ENCODE measurements at regions not wholly inside any gene's neighbourhood (a gene's known extent, or its start where the extent isn't known, plus 50 kb on each side); places are given as distances from the start of the nearest gene placed in this dataset.

GRCh38 chr21:35424122-35424521 is 375.0 kb upstream of the RUNX1 start:
- Mint-ChIP-seq H3K9me3 (peaks cover 24% of the 10 kb centered on the region), H3K4me1 (ENCODE audit: low read depth) (peaks cover 26% of the 10 kb centered on the region), H3K27ac (no peak overlapping the region), H3K36me3 (ENCODE audit: low read depth) (no peaks in the 10 kb centered on the region), H3K27me3 (ENCODE audit: insufficient read depth) (peaks cover 9% of the 10 kb centered on the region), H3K4me3 (no peak overlapping the region)
- no peak for DNase-seq (ENCODE audit: low spot score)
- intact Hi-C loops (cut with micrococcal nuclease): no loop called here

- DNase-seq (ENCODE audit: low spot score): no peak
- no peak overlapping the region for H3K27ac Mint-ChIP-seq
- H3K27me3 Mint-ChIP-seq (ENCODE audit: insufficient read depth): peaks cover 7% of the 10 kb centered on the region
- no peak overlapping the region for H3K4me3 Mint-ChIP-seq
- intact Hi-C loops (cut with micrococcal nuclease): no loop called here
- peaks cover 28% of the 10 kb centered on the region for H3K9me3 Mint-ChIP-seq
- peaks cover 3% of the 10 kb centered on the region for H3K36me3 Mint-ChIP-seq (ENCODE audit: low read depth)
- H3K4me1 Mint-ChIP-seq (ENCODE audit: low read depth): peaks cover 23% of the 10 kb centered on the region
These were observed 374.6 kb upstream of the RUNX1 start for GRCh38 chr21:35423709-35424108.

GRCh38 chr21:35422011-35422410 is 372.9 kb upstream of the RUNX1 start:
- no peak for DNase-seq (ENCODE audit: low spot score)

GRCh38 chr21:35421221-35421620 is 372.1 kb upstream of the RUNX1 start:
- H3K27me3 Mint-ChIP-seq (ENCODE audit: insufficient read depth): peaks cover 4% of the 10 kb centered on the region
- peaks cover under 1% of the 10 kb centered on the region for H3K4me1 Mint-ChIP-seq (ENCODE audit: low read depth)
- H3K36me3 Mint-ChIP-seq (ENCODE audit: low read depth): peaks cover 3% of the 10 kb centered on the region
- no peak overlapping the region for H3K27ac Mint-ChIP-seq
- H3K4me3 Mint-ChIP-seq: no peak overlapping the region
- H3K9me3 Mint-ChIP-seq: peaks cover 29% of the 10 kb centered on the region
- DNase-seq (ENCODE audit: low spot score): no peak
- intact Hi-C loops (cut with micrococcal nuclease): no loop called here

More at GRCh38 chr21:35422011-35422410, 372.9 kb upstream of the RUNX1 start:
- peaks cover 8% of the 10 kb centered on the region for H3K4me1 Mint-ChIP-seq (ENCODE audit: low read depth)
- no peak overlapping the region for H3K4me3 Mint-ChIP-seq
- H3K36me3 Mint-ChIP-seq (ENCODE audit: low read depth): peaks cover 3% of the 10 kb centered on the region
- H3K27me3 Mint-ChIP-seq (ENCODE audit: insufficient read depth): no peaks in the 10 kb centered on the region
- intact Hi-C loops (cut with micrococcal nuclease): no loop called here
- peaks cover 29% of the 10 kb centered on the region for H3K9me3 Mint-ChIP-seq
- no peak overlapping the region for H3K27ac Mint-ChIP-seq

GRCh38 chr21:35420656-35421055 is 371.6 kb upstream of the RUNX1 start:
- Mint-ChIP-seq H3K36me3 (ENCODE audit: low read depth) (peaks cover 3% of the 10 kb centered on the region), H3K27me3 (ENCODE audit: insufficient read depth) (peaks cover 4% of the 10 kb centered on the region), H3K4me1 (ENCODE audit: low read depth) (no peaks in the 10 kb centered on the region), H3K27ac (no peak overlapping the region), H3K4me3 (no peak overlapping the region), H3K9me3 (peaks cover 29% of the 10 kb centered on the region)
- intact Hi-C loops (cut with micrococcal nuclease): no loop called here
- DNase-seq (ENCODE audit: low spot score): no peak

GRCh38 chr21:35417762-35418161 is 368.7 kb upstream of the RUNX1 start:
- Mint-ChIP-seq H3K4me1 (ENCODE audit: low read depth) (no peaks in the 10 kb centered on the region), H3K36me3 (ENCODE audit: low read depth) (peaks cover 3% of the 10 kb centered on the region), H3K27me3 (ENCODE audit: insufficient read depth) (peaks cover 9% of the 10 kb centered on the region), H3K4me3 (no peak overlapping the region), H3K9me3 (peaks cover 25% of the 10 kb centered on the region), H3K27ac (no peak overlapping the region)
- intact Hi-C loops (cut with micrococcal nuclease): no loop called here
- no peak for DNase-seq (ENCODE audit: low spot score)

GRCh38 chr21:35416866-35417489 is 367.9 kb upstream of the RUNX1 start:
- no peak for DNase-seq (ENCODE audit: low spot score)
- no peak overlapping the region for H3K27ac Mint-ChIP-seq
- peaks cover 12% of the 10 kb centered on the region for H3K27me3 Mint-ChIP-seq (ENCODE audit: insufficient read depth)
- peaks cover 3% of the 10 kb centered on the region for H3K36me3 Mint-ChIP-seq (ENCODE audit: low read depth)
- H3K9me3 Mint-ChIP-seq: peaks cover 17% of the 10 kb centered on the region
- no peaks in the 10 kb centered on the region for H3K4me1 Mint-ChIP-seq (ENCODE audit: low read depth)
- H3K4me3 Mint-ChIP-seq: no peak overlapping the region
- intact Hi-C loops (cut with micrococcal nuclease): no loop called here

GRCh38 chr21:35414507-35415139 is 365.5 kb upstream of the RUNX1 start:
- Mint-ChIP-seq H3K36me3 (ENCODE audit: low read depth) (peaks cover 3% of the 10 kb centered on the region), H3K27ac (no peak overlapping the region), H3K4me3 (no peak overlapping the region), H3K27me3 (ENCODE audit: insufficient read depth) (peaks cover 13% of the 10 kb centered on the region), H3K9me3 (peaks cover 6% of the 10 kb centered on the region), H3K4me1 (ENCODE audit: low read depth) (no peaks in the 10 kb centered on the region)
- intact Hi-C loops (cut with micrococcal nuclease): no loop called here
- no peak for DNase-seq (ENCODE audit: low spot score)

GRCh38 chr21:35414056-35414455 is 365.0 kb upstream of the RUNX1 start:
- no peak for DNase-seq (ENCODE audit: low spot score)
- no peak overlapping the region for H3K4me3 Mint-ChIP-seq
- intact Hi-C loops (cut with micrococcal nuclease): no loop called here
- H3K36me3 Mint-ChIP-seq (ENCODE audit: low read depth): peaks cover 3% of the 10 kb centered on the region
- H3K27ac Mint-ChIP-seq: no peak overlapping the region
- H3K4me1 Mint-ChIP-seq (ENCODE audit: low read depth): no peaks in the 10 kb centered on the region
- peaks cover 5% of the 10 kb centered on the region for H3K9me3 Mint-ChIP-seq
- H3K27me3 Mint-ChIP-seq (ENCODE audit: insufficient read depth): peaks cover 15% of the 10 kb centered on the region

GRCh38 chr21:35412231-35412630 is 363.1 kb upstream of the RUNX1 start:
- H3K4me1 Mint-ChIP-seq (ENCODE audit: low read depth): no peaks in the 10 kb centered on the region

GRCh38 chr21:35411434-35411833 is 362.3 kb upstream of the RUNX1 start:
- Mint-ChIP-seq H3K27me3 (ENCODE audit: insufficient read depth) (peaks cover 12% of the 10 kb centered on the region), H3K27ac (no peak overlapping the region), H3K4me3 (no peak overlapping the region), H3K4me1 (ENCODE audit: low read depth) (no peaks in the 10 kb centered on the region), H3K36me3 (ENCODE audit: low read depth) (no peaks in the 10 kb centered on the region), H3K9me3 (no peaks in the 10 kb centered on the region)
- DNase-seq (ENCODE audit: low spot score): no peak
- intact Hi-C loops (cut with micrococcal nuclease): no loop called here

More at GRCh38 chr21:35412231-35412630, 363.1 kb upstream of the RUNX1 start:
- H3K4me3 Mint-ChIP-seq: no peak overlapping the region
- H3K27ac Mint-ChIP-seq: no peak overlapping the region
- no peaks in the 10 kb centered on the region for H3K36me3 Mint-ChIP-seq (ENCODE audit: low read depth)
- peaks cover 15% of the 10 kb centered on the region for H3K27me3 Mint-ChIP-seq (ENCODE audit: insufficient read depth)
- intact Hi-C loops (cut with micrococcal nuclease): no loop called here
- DNase-seq (ENCODE audit: low spot score): no peak
- no peaks in the 10 kb centered on the region for H3K9me3 Mint-ChIP-seq

- intact Hi-C loops (cut with micrococcal nuclease): no loop called here
- H3K4me3 Mint-ChIP-seq: no peak overlapping the region
- no peak for DNase-seq (ENCODE audit: low spot score)
- no peaks in the 10 kb centered on the region for H3K36me3 Mint-ChIP-seq (ENCODE audit: low read depth)
- no peaks in the 10 kb centered on the region for H3K9me3 Mint-ChIP-seq
- peaks cover 13% of the 10 kb centered on the region for H3K27me3 Mint-ChIP-seq (ENCODE audit: insufficient read depth)
- no peaks in the 10 kb centered on the region for H3K4me1 Mint-ChIP-seq (ENCODE audit: low read depth)
- H3K27ac Mint-ChIP-seq: no peak overlapping the region
These were observed 361.6 kb upstream of the RUNX1 start for GRCh38 chr21:35410656-35411055.

GRCh38 chr21:35410123-35410522 is 361.0 kb upstream of the RUNX1 start:
- Mint-ChIP-seq H3K4me1 (ENCODE audit: low read depth) (no peaks in the 10 kb centered on the region), H3K27ac (no peak overlapping the region), H3K36me3 (ENCODE audit: low read depth) (no peaks in the 10 kb centered on the region), H3K4me3 (no peak overlapping the region), H3K9me3 (no peaks in the 10 kb centered on the region), H3K27me3 (ENCODE audit: insufficient read depth) (peaks cover 14% of the 10 kb centered on the region)
- intact Hi-C loops (cut with micrococcal nuclease): no loop called here
- no peak for DNase-seq (ENCODE audit: low spot score)
